HG03575 (cell line): ENCODE measurements at regions not wholly inside any gene's neighbourhood (a gene's known extent, or its start where the extent isn't known, plus 50 kb on each side); places are given as distances from the start of the nearest gene placed in this dataset.

ENCODE experiments used
- ATAC-seq: cut with Tn5 transposase; IDR thresholded peaks from one replicate; pipeline ENCODE4 v1.9.1; 2021; ENCODE audit not compliant: unreplicated experiment, insufficient number of reproducible peaks, low FRiP score; ENCODE audit errors: extremely low read depth

DNA sequence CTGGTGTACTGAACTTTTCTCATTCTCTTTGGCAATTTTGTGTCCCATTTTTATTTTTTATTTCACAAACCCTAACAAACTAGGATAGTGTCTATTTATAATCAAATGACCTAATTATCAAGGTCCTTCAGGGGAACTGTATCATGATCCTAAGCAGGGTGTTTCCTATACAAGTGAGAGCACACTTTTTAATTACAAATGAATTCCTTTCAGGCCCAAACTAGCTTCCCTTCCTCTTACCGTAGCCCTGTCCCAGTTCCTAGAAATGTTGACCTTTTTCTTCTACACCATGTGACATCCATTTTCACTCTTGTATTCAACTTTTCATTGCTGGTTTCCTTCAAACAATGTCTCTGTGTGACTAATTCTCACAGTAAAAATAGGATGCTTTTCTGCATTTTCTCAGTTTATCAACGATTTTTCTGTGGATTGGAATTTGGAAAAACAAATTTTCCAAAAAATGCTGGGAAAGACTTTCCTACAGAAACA lies 411.4 kb downstream of the CCDC91 start:
- no peak for ATAC-seq

DNA sequence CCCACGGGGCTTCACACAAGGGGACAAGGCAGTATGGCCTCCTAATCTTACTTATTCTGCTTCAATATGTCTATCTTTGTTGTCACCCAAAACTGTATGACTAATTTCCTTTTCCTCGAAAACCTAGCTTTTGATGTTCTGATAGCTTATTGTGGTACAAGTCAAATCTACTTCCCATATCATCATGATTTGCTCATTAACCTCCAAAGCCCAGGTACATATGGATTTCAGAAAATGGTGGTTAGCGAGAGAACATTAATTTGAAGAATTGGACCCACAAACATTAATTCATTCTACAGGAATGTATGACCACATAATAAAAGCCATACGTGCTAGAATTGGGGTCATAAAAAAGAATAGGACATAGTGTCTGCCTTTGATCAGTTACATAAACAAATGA lies 412.5 kb downstream of the CCDC91 start:
- no peak for ATAC-seq

DNA sequence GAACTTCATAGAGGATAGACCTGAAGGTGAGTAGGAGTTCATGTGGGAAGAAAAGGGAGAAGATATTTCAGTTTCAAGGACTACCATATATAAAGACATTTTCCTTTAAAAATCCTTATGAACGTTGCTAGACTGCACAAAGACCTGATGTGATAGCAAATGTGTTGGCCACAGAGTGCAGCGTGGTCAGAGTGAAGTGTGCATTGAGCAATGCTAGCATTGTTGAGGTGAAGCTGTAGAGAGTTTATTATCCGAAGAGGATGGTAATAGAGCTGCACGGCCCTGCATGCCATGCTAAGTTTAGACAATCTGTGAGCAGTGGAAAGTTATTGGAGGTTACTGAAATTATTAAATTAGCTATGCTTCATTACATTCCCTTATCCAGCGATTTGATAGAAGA lies 413.0 kb downstream of the CCDC91 start:
- no peak for ATAC-seq

DNA sequence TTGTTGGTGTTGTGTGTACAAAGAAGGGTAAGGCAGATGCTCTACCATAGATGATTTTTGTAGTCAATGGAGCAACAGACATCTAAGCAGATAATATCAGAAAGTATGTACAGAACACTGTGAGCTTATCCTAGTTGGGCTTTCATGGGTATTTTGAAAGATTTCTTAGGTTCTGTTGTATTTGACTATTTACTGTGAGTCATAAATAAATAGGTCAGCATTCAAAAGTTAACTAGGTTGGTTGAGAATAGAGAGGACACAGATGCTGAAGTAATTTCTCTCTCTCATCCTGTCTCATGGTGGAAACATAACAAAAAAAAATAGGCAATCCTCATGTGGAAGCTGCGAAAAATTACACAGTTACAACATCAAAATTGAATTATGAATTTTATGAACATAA lies 413.5 kb downstream of the CCDC91 start:
- no peak for ATAC-seq

DNA sequence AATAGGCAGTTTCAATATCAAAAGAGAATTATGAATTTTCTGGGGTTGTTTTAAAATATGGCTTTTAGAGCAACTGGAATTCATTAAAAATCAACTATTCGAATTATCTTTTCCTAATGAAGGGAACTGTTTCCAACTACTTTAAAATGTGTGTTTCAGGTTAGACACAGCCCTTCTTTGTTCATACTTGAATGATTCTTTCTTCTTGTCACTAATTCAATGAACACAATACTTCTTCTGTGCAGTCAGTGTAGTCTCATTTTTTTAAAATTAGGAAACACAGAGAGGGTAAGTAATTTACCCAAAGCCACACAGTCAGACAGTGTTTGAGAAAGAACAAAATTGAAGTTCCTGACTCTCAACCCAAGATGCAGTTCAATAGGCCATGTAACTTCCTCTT lies 414.0 kb downstream of the CCDC91 start:
- no peak for ATAC-seq

DNA sequence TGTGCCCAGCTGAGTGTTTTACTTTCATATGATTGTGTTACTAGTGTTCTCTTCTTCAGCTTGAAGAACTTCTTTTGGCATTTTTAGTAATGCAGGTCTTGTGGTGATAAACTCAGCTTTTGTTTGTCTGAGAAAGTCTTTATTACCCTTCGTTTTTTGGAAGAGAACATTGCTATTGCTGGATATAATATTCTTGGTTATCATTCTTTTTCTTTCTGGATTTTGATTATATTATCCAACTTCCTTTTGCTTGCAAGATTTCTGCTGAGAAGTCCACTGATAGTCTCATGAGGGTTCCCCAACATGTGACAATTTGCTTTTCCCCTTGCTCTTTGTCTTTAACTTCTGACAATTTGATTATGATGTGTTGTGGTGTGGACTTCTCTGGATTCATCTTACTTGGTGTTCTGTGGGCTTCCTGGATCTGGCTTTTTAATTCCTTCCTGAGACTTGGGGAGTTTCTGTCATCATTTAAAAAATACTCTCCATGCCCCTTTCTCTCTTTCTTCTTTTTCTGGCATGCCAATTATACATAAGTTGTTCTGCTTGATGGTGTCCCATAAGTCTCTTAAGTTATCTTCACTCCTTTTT lies 416.8 kb downstream of the CCDC91 start:
- no peak for ATAC-seq

DNA sequence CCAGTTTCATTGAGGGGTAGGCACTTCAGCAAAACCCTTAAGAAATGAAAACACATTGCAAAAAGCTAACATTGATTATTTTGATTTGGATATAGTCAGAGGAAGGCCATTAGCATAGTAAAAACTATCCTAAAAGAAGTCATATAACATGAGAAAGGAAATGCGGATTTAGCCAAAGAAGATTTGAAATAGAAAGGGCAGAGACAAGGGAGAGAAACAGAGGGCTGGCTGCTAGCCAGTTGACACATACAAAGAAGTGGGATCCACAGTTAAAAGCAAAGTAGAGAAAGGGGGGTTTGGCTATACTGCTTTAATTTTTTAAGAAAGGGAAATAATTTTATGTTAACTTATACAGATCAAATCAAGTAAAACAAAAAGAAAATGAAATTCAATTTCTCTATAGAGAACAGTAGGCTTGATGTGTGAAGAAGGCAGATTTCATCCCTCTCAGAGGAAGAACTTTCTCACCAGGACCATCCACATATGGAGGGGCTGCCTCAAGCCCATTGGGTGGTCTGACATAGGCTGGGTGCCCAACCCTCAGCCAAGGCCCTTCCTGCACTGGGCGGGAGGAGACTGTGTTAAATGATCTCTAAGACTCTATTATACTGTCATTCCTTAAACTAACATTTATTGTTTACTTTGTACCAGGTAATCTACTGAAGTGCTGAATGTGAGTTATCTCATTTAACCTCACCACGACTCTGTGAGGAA lies 420.3 kb downstream of the CCDC91 start:
- no peak for ATAC-seq

DNA sequence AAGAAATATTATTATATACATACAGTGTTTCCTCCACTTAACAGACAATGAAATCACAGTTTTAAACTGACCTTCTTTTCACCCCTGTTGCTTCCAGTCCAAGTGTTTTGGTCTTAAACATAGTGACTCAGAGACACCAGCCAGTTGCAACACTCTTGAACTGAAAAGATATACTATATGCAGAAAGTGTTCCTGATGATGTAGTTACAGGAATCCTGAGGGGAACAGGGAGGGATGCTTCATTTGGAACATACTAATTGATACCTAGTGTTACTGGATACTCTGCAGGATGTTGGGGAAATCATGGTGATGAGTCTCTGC lies 420.8 kb downstream of the CCDC91 start:
- no peak for ATAC-seq

DNA sequence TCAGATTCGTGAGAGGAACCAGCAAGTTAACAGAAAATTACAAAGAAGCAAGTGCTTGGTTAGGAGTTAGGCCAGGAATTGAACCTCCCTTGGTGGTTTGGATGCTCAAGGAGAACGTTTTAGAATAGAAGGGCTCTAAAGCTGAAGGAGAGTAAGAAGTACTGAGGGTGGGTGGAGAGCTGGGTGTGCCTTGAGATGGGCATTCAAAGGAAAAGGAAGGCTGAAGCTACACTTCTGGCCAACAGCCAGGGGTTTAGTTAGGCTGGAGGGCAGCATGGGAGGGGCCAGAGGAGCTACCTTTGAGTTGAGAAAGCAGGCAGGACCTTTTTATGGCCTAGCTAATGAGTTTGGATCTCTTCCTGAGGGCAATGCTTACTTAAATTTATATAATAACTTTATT lies 421.2 kb downstream of the CCDC91 start:
- no peak for ATAC-seq

DNA sequence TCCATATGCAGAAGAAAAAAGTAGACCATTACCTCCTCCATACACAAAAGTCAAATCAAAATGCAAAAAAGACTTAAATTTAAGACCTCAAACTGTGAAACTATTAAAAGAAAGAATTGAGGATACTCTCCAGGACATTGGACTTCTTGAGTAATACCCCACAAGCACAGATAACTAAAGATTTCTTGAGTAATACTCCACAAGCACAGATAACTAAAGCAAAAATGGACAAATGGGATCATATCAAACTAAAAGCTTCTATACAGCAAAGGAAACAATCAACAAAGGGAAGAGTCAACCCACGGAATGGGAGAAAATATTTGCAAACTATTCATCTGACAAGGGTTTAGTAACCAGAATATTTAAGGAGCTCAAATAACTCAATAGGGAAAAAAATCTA lies 427.9 kb downstream of the CCDC91 start:
- ATAC-seq, result no peak

DNA sequence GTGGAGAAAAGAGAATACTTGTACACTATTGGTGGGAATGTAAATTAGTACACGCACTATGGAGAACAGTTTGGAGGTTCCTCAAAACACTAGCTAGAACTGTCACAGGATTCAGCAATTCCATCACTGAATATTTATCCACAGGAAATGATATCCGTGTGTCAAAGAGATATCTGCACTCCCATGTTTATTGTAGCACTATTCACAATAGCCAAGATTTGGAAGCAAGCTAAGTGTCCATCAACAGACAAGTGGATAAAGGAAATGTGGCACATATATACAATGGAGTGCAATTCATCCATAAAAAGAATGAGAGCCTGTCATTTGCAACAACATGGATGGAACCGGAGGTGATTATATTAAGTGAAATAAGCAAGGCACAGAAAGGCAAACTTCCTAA lies 428.5 kb downstream of the CCDC91 start:
- no peak for ATAC-seq

DNA sequence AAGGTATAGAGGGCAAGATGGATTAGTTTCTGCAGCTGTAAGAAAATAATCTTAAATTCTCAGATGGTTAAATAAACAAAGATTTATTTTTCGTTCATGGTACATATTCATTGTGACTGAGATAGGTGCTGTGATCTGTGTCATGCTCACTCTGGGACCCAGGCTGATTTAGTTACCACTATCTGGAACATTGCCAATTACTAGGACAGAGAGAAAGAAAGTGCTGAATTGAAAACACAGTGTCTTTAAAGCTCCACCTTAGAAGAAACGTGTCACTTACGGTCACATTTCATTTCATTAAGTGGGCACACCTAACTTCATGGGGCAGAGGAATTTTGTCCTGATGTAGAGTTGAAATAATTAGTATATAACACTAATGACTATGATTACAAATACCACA lies 430.0 kb downstream of the CCDC91 start:
- no peak for ATAC-seq

DNA sequence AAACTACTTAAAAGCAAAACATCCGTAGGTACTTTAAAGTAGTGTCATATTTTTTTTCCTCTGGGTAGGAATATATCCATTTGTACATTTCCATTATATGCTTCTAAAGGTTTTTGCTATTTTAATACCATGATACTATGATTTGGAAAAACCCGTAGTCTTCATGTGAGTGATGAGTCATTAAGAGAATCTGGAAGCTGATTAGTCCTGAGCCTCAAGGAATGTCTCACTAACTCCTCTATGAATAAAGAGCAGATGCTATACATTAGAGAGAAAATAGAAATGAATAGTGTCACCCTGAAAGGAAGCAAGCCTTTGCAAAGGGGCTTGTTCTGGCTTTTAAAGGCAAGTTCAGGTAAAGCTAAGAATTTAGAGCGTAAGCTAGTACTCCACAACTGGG lies 432.1 kb downstream of the CCDC91 start:
- no peak for ATAC-seq

DNA sequence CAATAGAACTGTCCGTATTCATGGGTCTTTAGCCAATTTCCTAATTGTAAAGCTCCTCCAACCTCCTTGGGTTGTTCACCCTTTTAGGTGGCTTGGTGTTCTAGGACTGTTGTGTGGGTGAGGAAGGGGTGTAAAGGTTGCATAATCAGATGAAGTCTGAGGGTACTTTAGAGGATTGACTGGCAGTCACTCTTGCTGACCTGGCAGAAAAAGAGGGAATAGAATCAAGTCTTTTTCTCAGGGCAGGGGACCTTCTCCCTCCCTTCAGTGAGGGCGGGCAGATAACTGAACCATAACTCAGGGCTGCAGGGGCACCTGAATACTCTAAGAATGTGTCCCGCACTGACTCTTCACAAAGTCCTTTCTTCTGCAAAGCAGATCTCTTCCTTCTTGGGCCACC lies 436.2 kb downstream of the CCDC91 start:
- ATAC-seq, result no peak

DNA sequence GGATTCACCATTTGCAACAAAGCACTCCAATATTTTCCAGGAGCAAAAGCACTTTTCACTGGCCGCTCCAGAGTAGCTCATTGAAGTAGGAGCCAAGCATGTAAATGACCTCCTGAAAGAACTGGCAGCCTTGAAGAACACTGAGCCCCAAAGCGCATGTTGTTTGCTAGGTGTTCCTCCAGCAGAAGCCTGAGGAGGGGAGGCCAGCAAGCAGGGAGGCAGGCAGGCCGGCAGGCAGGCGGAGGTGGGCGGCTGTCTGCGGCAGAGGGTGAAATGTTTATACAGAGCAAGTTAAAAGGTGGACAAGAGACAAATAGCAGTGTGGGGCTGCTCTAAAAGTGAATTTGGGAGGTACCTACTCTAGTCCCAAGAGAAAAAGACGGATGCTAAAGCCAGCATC lies 439.4 kb downstream of the CCDC91 start:
- no peak for ATAC-seq

DNA sequence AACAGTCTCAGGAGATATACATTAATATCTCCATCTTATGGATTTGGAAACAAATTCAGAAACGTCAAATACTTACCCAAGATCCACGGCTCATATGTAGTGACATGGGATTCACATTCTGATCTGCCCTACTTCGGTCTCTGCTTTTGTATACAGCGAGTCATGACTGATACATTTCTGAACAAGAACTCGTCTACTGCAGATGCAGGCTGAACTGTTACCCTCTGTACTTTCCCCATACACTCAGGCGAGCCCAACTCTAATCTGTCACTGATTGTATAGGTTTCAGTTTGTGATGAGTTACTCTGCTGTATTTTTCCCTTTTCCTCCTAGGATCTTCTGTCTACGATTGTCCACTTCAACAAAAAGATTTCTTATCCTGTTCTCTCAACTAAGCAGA lies 441.6 kb downstream of the CCDC91 start:
- ATAC-seq, result no peak

DNA sequence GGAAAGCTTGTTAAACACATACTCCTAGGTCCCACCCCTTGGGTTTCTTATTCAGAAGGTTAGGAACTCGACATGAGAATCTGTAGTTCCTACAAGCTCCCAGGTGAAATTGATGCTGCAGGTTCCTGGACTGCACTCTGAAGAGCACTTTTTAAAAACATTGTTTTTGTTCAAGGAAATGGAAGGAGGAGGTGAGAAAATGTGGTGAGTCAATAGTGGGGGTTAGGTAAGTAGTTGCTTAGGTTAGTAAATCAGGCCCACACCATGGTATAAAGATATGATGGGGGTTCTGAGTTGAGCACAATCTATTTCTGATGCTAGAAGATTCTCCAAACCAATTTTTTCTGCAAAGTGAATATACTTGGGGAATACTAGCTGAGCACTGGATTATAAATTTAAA lies 450.3 kb downstream of the CCDC91 start:
- no peak for ATAC-seq

DNA sequence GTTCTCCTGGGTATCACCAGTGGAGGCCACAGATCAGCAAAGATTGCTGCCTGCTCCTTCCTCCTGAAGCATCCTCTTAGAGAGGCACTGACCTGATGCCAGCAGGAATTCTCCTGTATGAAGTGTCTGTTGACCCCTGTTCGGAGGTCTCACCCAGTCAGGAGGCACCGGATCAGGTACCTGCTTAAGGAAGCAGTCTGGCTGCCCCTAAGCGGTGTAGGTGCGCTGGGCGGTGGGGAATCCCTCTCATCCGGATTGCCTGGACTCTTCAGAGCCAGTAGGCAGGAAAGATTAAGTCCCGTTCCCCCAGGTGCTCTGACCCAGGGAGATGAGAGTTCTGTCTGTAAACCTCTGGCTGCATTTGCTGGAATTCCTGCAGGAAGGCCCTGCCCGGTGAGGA lies 455.2 kb downstream of the CCDC91 start:
- ATAC-seq, result no peak

DNA sequence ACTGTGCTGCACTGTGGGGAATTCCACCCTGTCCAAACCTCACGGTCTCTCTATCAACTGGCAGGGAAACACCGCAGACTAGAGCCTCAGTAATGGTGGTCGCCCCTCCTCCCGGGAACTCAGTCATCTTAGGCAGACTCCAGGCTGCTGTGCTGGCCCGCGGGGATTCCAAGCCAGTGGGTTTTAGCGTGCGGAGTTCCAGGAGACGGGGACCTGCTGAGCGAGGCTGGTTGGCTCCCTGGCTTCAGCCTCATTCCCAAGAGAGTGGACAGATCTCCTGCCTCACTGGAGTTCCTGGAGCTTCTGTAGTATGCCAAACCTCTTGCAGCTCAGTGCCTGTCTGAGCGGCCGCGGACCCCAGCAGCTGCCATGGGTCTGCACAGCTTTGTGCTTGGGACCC lies 455.6 kb downstream of the CCDC91 start:
- no peak for ATAC-seq

DNA sequence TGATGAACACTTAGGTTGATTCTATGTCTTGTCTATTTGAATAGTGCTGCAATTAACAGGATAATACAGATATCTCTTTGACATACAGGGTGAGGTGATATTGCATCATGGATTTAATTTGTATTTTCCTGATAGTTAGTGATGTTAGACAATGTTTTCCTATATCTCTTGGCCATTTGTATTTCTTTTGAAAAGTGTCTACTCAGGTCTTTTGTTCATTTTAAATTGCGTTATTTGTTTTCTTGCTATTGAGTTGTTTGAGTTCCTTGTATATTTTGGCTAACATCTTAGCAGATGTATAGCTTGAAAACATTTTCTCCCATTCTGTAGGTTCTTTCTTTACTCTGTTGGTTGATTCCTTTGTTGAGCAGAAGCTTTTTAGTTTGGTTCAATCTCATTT lies 460.6 kb downstream of the CCDC91 start:
- ATAC-seq, result no peak

DNA sequence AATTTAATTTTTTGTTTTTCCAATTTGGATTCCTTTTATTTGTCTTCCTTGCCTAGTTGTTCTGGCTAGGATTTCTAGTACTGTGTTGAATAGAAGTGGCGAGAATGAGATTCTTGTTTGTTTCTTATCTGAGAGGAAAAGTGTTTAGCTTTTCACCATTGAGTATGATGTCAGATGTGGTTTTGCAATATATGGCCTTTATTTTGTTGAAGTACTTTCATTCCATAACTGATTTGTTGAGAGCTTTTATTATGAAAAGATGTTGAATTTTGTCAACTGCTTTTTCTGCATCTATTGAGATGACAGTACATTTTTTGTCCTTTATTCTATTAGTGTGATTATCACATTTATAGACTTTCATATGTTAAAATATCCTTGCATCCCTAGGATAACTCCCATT lies 462.0 kb downstream of the CCDC91 start:
- ATAC-seq, result no peak
